HG03378 (cell line): ENCODE measurements at regions not wholly inside any gene's neighbourhood (a gene's known extent, or its start where the extent isn't known, plus 50 kb on each side); places are given as distances from the start of the nearest gene placed in this dataset.
"Not testable (repeated sequence)": the region's sequence is repeated elsewhere in the genome, so short reads cannot be mapped to it uniquely, and the experiment has no call there.

Source experiments
- ATAC-seq: cut with Tn5 transposase; IDR thresholded peaks from one replicate; pipeline ENCODE4 v1.9.1; 2021; ENCODE audit warnings: mild to moderate bottlenecking, moderate library complexity; ENCODE audit not compliant: unreplicated experiment

DNA sequence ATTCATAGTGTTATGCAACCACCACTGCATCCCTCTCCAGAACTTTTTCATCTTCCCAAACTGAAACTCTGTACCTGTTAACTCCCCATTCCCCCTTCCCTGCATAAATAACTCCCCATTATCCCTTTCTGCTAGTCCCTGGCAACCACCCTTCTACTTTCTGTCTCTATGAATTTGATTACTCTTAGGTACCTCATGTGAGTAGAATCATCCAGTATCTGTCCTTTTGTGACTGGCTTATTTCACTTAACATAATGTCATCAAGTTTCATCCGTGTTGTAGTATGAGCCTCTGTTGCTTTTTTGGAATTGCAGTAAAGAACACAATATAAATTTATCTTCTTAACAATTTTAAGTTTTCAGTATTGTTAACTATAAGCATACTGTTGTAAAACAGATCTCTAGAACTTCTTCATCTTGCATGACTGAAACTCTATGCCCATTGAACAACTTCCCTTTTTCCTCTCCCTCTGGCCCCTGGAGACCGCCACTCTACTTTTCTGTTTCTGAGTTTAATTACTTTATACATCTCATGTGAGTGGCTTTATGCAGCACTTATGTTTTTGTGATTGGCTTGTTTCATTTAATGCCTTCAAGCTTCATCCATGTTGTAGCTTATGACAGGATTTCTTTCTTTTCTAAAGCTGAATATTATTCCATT is 87.3 kb upstream of the ABCC4 start:
- peak; percentile 56 for ATAC-seq

DNA sequence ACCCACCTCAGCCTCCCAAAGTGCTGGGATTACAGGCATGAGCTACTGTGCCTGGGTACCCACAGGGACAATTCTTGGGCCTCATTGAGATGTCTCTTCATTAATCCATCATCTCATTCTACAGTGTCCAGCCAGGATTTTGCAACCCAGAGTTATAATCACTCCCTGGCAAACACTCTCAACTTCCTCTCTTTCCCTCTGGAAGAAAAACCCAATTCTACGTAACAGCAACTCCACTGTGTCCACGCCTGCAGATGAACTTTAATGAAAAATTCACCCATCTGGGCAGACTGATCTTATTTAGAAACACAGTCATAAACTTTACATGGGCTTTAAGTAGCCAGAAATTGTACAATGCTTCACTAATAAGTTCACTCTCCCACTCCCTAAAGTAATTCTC is 90.1 kb upstream of the ABCC4 start:
- ATAC-seq, result no peak

DNA sequence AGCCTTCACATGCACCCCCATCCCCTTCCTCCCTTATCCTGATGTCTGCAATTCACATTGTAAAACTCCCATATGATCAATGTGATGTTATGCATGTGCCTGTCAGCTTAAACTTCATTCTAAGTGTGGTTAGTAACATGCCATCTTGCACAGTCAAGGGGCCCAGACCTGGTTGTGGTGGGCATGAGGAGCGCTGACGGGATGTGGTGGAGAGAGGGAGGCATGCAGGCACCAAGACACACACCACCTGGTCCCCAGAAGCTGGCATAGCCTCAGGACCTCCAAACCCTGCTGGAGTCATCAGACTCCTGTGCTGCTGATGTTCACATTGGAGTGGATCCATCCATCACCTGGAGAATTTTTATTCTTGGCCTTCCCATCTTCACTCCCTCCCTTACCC is 90.5 kb upstream of the ABCC4 start:
- ATAC-seq, result no peak

DNA sequence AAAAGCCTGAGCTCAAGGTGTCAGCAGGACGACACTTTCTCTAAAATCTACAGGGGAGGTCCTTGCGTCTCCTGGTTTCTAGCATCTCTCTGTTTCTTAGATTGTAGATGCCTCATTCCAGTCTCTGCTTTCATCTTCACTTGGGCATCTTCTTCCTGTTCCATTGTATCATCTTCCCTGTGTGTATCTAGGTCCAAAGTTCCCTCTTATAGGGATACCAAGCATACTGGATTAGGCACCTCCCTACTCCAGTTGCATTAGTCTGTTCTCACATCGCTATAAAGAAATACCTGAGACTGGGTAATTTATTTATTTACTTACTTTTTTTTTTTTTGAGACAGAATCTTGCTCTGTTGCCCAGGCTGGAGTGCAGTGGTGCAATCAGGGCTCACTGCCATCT is 91.3 kb upstream of the ABCC4 start:
- ATAC-seq, result no peak

DNA sequence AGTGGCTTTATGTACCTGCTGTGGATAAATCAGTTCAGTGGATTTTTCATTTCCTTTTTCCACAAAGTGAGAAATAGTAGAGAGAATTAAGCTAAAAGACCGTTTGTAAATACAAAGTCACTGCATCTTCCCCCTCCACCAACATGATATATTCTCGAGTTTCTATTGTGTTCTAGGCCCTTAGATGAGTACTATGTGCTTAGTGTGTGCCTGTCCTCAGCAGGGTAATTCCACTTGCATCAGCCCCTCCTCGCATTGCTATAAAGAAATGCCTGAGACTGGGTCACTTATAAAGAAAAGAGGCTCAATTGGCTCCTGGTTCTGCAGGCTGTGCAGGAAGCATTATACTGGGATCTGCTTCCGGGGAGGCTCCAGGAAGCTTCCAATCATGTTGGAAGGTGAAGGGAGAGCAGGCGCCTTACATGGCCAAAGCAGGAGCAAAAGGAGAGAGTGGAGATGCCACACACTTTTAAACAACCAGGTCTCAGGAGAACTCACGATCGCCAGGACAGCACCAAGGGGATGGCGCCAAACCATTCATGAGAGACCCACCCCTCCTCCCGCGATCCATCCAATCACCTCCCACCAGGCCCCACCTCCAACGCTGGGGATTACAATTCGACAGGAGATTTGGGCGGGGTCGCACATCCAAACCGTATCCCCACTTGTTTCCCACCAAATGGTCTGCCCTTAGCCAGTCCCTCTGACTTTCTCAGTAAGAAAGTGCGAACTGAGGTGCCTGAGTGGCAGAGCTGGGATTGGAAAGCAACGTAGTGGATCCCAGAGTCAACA is 102.3 kb upstream of the ABCC4 start:
- no peak for ATAC-seq

DNA sequence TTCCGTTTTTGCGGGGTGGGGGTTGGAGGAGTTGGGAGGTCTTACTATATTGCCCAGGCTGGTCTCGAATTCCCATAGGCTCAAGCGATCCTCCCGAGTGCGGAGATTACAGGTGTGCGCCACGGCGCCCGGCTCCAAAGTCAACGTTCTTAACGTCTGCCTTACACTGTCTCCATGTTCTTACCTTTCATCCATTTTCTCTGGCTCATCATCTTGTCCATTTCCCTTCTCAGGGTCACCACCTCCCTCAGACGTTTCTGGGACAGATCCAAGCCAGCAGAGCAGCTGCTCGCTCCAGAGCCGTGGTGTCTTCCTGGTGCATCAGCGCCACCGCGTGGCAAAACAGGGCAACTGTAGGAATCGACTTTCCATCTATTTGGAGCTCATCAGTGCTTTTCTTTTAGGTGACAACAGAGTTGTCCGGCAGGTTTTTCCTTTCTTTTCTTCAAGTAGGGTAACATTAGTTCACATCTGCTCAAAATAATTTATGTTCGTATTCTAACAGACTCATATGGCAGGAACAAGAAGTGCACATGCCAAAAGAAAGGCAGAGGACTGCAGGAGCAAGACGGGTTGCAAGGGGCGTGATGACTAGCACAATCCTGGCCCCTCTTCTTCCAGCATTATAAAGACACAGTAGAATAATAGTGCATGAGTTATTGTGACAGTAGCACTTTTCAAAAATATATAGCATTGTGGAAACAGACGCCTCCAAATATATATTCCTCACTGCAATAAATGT is 103.1 kb upstream of the ABCC4 start:
- ATAC-seq, result peak; percentile 83

DNA sequence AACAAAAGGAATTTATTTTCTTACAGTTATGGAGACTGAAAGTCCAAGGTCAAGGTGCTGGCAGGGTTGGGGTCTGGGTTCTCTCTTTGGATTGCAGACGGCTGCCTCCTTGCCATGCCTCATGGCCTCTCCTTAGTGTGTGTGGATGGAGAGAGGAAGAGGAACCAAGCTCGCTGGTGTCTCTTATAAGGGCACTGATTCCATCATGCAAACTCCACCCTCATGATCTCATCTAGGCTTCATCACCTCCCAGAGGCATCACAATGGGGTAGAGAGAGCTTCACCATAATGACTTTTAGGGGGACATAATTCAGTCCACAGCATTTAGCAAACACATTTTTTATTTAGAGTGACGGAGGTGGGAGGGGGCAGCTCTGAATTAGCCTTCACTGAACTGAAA is 104.9 kb upstream of the ABCC4 start:
- ATAC-seq, result no peak

DNA sequence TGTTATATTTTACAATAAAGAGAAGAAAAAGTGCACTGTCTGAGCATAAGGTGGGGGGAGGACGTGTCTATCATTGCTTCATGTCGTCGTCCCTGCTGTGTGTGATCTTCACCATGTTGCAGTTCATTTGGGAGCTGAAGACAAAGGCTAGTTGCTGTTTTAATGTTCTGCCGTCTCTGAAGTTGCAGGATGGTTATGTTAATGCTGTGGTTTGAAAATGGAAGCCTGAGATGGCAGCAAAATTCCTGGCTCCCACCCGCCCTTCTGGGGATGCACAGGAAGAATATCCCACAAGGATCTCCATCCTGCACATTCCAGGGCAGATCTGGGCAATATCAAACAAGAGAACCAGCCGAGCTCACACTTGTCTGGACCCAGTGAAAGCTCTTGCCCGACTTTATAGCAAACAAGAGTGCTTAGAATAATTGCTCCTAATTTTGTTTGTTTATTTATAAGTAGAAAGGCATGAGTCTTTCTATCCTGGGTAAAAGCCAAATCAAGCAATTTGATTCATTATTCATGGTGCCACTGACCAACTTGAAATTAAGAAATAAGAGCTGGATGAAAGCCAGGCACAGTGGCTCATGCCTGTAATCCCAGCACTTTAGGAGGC is 110.3 kb upstream of the ABCC4 start:
- no peak for ATAC-seq

DNA sequence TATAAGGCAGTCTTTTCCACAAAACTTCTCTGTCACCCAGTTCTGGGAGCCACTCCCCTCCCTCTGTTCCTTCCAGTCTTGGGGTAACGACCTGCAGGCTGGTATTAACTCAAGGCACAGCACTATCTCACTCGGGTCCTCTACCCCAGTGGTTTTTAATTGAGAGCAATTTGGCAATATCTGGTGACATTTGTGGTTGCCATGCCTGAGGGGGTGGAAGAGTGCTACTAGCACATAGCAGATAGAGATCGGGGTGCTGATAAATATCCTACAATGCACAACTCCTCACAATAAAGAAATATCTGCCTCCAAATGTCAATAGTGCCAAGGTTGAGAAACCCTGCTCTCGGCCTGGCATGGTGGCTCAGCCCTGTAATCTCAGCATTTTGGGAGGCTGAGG is 117.7 kb upstream of the ABCC4 start:
- ATAC-seq, result no peak

DNA sequence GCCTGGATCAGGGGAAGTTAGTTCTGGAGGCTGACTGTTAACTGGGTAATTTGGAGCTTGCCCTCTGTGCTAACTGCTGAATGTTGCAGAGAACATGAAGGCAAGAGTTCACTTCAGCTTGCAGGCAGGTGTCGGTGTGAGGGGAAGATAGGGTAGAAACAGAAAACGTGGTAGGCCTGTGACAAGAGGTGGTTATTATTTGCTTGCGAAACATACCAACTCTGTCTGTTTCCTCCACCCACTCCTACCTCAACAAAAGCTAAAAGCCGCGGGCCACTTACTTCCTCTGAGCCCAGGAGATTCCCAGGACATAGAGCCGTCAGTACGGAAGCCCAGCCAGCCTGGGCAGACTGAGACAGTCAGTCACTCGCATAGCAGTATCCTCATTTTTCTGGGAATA is 119.2 kb upstream of the ABCC4 start:
- peak; percentile 58 for ATAC-seq

DNA sequence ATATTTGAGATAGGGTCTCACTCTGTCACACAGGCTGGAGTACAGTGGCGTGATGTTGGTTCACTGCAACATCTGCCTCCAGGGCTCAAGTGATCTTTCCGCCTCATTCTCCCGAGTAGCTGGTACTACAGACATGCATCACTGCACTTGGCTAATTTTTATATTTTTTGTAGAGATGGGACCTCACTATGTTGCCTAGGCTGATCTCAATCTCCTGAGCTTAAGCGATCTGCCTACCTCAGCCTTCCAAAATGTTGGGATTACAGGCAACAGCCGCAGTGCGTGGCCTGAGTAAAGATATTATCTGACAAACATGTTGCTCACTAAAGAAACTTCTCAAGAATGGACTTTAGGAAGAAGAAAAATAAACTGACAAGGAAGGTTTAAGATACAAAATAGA is 125.4 kb upstream of the ABCC4 start:
- ATAC-seq, result no peak

DNA sequence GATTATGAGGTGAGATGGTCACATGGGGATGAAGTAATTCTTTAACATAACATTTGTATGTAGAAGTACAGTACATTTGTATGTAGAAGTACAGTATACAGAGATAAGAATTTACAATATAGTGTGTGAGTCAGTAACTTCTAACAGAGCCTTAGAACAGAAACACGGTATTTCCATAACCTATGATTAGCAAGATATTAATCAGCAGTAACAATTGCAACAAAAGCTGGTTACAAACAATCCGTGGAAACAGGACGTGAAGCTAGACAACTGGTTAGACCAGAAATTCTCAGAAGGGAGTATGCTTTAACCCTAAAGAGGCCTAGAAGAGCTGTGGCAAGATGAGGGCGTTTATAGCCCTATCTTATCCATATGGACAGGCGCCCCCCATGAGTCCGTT is 122.0 kb upstream of the CLDN10 start:
- ATAC-seq, result not testable (repeated sequence)

DNA sequence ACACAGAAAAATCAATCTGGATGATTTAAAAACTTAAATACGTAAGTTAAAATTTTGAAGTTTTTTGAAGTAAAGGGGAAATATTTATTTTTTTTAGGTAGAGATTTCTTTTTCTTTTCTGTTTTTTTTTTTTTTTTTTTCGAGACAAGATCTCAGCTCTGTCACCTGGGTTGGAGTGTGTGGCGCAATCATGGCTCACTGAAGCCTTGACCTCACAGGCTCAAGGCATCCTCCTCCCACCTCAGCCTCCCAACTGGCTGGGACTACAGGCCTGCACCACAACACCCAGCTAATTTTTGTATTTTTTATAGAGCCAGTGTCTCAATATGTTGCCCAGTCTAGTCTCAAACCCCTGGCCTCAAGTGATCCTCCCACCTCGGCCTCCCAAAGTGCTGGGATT is 120.4 kb upstream of the CLDN10 start:
- no peak for ATAC-seq

DNA sequence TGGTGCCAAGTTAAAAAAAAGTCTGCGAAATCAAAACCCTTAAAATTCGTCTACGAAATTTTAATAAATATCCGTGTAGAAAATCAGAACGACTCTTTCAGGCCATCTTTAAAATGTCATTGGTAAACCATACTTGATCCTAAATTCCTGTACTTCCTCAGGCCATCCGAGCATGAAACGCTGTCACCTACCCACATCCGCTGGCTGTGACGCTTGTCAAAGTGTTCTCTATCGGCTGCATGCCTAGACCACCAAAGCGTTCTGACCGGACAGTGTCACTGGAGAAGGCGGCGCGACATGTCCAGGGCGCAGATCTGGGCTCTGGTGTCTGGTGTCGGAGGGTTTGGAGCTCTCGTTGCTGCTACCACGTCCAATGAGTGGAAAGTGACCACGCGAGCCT is 119.0 kb upstream of the CLDN10 start:
- ATAC-seq, result no peak

DNA sequence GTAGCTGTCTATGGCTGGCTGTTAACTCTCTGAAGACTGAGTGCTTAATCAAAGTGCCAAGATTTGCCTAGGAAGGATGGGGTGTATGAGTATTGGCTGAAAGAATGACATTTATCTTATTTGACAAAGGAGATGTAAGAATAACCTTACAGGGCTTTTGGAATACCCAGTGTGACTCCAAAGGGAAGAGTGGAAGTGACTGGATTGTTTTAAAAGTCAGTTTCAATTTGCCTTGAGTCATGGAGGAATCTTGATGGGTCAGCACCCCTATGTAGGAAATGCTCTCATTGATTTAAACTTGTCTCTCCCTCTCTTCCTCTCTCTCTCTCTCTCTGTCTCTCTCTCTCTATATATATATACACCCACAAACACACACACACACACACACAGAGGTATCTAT is 118.4 kb upstream of the CLDN10 start:
- ATAC-seq, result no peak

DNA sequence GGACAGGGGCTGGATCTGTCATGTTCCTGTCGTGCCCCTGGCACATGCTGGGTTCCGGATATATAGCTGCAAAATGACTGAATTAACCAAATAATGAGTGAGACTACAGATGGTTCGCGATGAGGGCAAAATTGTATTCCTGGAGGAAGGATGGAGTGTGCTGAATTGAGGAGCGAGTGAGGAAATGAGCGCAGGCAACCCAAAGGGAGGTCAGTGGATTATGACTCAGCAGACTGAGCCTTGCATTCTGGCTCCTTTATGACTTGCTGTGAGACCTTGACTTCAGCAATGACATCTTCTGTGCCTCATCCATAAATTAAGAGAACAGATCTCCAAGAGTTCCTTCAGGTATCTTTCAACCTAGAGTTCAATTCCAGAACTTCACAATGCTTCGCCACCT is 115.0 kb upstream of the CLDN10 start:
- ATAC-seq, result no peak

DNA sequence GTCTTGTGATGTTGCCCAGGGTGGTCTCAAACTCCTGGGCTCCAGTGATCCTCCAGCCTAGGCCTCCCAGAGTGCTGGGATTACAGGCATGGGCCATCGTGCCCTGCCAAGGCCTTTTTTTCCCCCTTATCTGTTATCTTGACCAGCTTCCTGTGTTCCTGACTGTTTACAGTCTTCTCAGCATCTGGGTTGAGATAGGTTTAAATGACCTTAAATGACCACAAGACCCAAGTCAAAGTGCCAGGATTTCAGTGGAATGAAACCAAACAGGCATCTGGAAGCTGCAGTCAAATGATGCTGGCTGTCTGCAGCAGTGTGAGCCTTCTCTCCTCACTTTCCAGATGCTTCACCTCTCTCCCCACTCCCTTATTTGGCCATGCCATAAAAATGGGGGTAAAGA is 114.2 kb upstream of the CLDN10 start:
- ATAC-seq, result no peak

DNA sequence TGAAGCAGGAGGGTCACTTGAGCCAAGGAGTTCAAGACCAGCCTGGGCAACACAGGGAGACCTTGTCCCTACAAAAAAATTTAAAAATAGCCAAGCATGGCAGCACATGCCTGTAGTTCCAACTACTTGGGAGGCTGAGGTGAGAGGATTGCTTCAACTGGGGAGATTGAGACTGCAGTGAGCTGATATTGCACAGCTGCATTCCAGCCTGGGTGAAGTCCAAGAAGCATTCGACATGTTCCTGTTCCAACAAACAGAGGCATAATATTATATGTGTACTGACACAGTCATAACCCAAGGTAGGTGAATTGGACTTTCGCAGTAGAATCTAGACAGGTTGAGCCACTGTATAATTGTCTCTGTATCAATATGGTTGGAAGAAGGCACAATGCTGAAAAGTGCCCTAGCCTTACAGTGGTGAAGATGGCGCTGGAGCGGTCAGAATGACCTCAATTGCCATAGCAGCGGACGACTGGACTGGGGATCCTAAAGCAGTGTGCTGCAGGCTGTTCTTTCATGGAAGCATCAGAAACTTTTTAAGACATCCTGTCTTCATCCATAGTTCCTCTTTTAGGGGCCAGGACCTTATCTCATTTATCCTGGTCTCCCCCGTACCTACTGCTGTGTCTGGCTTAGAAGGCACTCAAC is 112.0 kb upstream of the CLDN10 start:
- ATAC-seq, result no peak

DNA sequence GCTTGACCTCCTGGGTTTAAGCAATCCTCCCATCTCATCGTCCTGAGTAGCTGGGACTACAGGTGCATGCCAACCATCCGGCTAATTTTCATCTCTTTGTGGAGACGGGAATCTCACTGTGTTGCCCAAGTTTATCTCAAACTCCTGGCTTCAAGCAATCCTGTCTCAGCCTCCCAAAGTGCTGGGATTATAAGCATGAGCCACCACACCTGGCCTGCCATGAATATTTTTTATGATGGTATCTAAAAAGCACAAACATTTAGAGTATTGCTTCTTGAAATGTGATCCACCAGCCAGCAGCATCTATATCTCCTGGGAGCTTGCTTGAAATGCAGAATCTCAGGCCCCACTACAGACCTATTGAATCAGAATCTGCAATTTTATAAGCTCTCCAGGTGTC is 111.2 kb upstream of the CLDN10 start:
- no peak for ATAC-seq

DNA sequence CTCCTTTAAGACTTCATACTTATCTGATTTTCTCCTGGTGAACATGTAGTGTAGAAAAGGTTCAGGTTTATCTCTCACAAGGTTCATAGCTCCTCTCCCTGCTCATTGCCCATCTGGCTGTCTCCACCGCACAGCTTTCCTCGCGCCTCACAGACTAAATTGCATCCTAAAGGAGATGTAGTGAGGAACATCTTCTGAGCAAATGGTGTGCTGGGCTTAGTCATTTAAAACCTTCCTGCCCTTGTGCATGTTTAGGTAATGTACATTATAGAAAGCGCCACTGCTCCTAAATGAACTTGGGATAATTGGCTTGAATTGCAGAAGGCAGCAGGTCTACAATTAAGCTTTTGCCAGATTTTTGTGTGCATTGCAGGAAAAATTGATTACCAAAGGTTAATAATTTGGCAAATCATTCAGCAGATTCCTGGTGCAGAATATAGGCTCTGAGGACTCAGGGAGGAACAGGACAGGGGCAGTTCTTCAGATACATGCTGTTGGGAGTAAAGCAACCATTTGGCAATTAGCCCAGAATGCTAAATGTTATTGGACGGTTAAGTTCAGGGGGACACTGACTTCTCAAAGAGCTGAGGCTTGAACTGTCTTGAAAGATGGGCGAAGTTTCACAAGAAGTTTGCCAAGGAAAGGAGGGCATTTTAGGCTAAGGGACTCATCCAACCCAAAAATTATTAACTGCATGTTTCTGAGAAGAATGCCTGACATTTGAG is 108.4 kb upstream of the CLDN10 start:
- no peak for ATAC-seq
